ENCODE measurements at regions not wholly inside any gene's neighbourhood (a gene's known extent, or its start where the extent isn't known, plus 50 kb on each side); places are given as distances from the start of the nearest gene placed in this dataset.

DNA sequence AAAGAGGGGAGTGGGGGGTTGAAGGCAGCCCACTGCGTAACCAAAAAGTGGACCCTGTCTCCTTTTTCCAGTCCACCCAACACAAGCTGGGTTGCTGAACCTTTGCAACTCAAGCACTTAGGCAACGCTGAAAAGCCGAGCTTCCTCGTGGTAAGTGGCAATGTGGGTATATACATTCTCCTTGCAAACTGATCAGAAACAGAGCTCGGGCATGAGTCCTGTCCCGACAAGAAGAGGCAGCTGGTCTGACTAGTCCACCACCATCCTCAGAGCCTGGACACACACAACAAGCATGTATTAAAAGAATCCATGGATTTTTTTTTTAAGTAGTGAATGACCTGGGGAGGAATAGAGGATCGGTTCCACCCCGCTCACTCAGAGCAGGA is 240.6 kb upstream of the ZNF507 start:
- no peak for DNase-seq (ENCODE audit: low read depth in 1 of 2, low spot score in 1 of 2)
- H3K4me3 ChIP-seq (replicated peaks; ENCODE audit: insufficient read depth, low read length): no peak overlapping the region
- H3K27me3 ChIP-seq (ENCODE audit: insufficient read depth, poor library complexity, severe bottlenecking): peaks cover 5% of the 10 kb centered on the region
- no peak overlapping the region for H3K27ac ChIP-seq (replicated peaks)
- TF ChIP-seq, protein P1, sequence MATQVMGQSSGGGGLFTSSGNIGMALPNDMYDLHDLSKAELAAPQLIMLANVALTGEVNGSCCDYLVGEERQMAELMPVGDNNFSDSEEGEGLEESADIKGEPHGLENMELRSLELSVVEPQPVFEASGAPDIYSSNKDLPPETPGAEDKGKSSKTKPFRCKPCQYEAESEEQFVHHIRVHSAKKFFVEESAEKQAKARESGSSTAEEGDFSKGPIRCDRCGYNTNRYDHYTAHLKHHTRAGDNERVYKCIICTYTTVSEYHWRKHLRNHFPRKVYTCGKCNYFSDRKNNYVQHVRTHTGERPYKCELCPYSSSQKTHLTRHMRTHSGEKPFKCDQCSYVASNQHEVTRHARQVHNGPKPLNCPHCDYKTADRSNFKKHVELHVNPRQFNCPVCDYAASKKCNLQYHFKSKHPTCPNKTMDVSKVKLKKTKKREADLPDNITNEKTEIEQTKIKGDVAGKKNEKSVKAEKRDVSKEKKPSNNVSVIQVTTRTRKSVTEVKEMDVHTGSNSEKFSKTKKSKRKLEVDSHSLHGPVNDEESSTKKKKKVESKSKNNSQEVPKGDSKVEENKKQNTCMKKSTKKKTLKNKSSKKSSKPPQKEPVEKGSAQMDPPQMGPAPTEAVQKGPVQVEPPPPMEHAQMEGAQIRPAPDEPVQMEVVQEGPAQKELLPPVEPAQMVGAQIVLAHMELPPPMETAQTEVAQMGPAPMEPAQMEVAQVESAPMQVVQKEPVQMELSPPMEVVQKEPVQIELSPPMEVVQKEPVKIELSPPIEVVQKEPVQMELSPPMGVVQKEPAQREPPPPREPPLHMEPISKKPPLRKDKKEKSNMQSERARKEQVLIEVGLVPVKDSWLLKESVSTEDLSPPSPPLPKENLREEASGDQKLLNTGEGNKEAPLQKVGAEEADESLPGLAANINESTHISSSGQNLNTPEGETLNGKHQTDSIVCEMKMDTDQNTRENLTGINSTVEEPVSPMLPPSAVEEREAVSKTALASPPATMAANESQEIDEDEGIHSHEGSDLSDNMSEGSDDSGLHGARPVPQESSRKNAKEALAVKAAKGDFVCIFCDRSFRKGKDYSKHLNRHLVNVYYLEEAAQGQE (IDR thresholded peaks at IDR 0.05; ENCODE audit: insufficient replicate concordance, low read depth): no peak
- no peak for TF ChIP-seq SPI1 (IDR thresholded peaks at IDR 0.05; ENCODE audit: borderline replicate concordance, low read depth)
- TF ChIP-seq, protein P2, sequence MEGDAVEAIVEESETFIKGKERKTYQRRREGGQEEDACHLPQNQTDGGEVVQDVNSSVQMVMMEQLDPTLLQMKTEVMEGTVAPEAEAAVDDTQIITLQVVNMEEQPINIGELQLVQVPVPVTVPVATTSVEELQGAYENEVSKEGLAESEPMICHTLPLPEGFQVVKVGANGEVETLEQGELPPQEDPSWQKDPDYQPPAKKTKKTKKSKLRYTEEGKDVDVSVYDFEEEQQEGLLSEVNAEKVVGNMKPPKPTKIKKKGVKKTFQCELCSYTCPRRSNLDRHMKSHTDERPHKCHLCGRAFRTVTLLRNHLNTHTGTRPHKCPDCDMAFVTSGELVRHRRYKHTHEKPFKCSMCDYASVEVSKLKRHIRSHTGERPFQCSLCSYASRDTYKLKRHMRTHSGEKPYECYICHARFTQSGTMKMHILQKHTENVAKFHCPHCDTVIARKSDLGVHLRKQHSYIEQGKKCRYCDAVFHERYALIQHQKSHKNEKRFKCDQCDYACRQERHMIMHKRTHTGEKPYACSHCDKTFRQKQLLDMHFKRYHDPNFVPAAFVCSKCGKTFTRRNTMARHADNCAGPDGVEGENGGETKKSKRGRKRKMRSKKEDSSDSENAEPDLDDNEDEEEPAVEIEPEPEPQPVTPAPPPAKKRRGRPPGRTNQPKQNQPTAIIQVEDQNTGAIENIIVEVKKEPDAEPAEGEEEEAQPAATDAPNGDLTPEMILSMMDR (IDR thresholded peaks at IDR 0.05; ENCODE audit: insufficient read depth, low read length): no peak
- TF ChIP-seq POLR2AphosphoS5 (IDR thresholded peaks at IDR 0.05; ENCODE audit: low read depth): no peak
- TF ChIP-seq GABPA (IDR thresholded peaks at IDR 0.05; ENCODE audit: low read depth): no peak

DNA sequence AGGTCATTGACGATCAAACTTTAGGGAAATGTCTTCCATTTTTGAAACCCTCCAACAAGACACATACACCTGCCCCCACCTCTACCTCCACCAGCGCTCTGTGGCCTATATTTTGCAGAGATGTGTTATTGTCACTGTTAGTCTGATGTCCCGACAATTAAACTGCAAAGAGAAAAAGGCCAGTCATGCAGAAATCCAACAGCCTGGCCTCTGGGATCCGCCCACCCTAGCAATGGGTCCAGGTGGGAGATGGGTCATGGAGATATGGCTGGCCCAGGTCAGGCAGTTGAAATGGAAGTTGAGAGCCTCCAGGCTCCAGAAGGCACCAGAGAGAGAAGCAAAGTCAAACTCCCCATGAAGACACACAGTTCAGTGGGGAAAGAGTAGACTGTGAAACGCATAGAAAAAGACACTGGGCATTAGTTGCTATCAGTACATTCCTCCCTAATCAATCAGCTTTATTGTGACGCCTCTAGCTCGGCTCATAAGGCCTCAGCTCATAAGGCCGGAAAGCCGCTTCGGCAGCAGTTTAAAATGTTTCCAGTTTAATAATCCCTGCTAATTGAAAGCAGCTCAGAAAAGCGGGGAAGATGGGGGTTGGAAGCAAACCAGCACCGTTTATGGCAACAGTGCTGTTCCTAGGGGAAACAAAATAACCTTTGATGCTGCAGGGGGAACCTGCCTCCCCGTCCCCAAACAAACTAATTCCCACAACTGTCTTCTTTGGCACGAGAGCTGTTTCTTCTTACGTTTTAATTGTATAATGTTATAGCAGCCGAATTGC is 239.7 kb upstream of the ZNF507 start:
- Histone ChIP-seq H3K27me3 (ENCODE audit: insufficient read depth, poor library complexity, severe bottlenecking) (peaks cover 5% of the 10 kb centered on the region), H3K27ac (replicated peaks) (no peak overlapping the region), H3K4me3 (replicated peaks; ENCODE audit: insufficient read depth, low read length) (no peak overlapping the region)
- TF ChIP-seq, protein P1 (IDR thresholded peaks at IDR 0.05; ENCODE audit: insufficient replicate concordance, low read depth): no peak
- TF ChIP-seq GABPA (IDR thresholded peaks at IDR 0.05; ENCODE audit: low read depth): no peak
- TF ChIP-seq POLR2AphosphoS5 (IDR thresholded peaks at IDR 0.05; ENCODE audit: low read depth): no peak
- TF ChIP-seq, protein P2 (IDR thresholded peaks at IDR 0.05; ENCODE audit: insufficient read depth, low read length): no peak
- no peak for DNase-seq (ENCODE audit: low read depth in 1 of 2, low spot score in 1 of 2)

DNA sequence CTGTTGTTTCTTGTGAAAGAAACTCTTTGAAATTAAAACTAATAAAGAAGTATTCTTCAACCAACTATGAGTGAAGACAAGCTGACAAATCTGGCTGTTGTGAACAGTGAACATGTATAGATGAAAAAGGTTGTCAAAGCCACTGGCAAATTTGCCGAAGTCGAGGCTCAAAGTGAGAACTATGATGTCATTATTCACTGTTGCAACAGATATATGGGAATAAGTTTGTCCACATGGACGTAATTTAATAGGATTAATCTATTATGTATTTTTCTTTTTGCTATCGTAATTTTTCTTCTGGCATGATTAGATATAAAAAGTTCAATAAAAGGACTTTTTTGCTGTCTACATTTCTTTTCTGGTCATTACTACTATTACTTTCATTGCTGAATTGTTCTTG is 223.2 kb upstream of the ZNF507 start:
- no peak overlapping the region for H3K27ac ChIP-seq (replicated peaks)
- TF ChIP-seq SPI1 (IDR thresholded peaks at IDR 0.05; ENCODE audit: borderline replicate concordance, low read depth) (no peak), POLR2AphosphoS5 (IDR thresholded peaks at IDR 0.05; ENCODE audit: low read depth) (no peak), GABPA (IDR thresholded peaks at IDR 0.05; ENCODE audit: low read depth) (no peak)
- TF ChIP-seq, protein P1 (IDR thresholded peaks at IDR 0.05; ENCODE audit: insufficient replicate concordance, low read depth): no peak
- TF ChIP-seq, protein P2 (IDR thresholded peaks at IDR 0.05; ENCODE audit: insufficient read depth, low read length): no peak
- DNase-seq (ENCODE audit: low read depth in 1 of 2, low spot score in 1 of 2): no peak
- no peak overlapping the region for H3K4me3 ChIP-seq (replicated peaks; ENCODE audit: insufficient read depth, low read length)
- H3K27me3 ChIP-seq (ENCODE audit: insufficient read depth, poor library complexity, severe bottlenecking): no peaks in the 10 kb centered on the region

Data from HL-60 (cell line).